ENCODE measurements at regions not wholly inside any gene's neighbourhood (a gene's known extent, or its start where the extent isn't known, plus 50 kb on each side); places are given as distances from the start of the nearest gene placed in this dataset.

GRCh38 chr10:121005948-121006587 lies 154.9 kb downstream of the WDR11 start:
- Histone ChIP-seq H3K4me2 (replicated peaks; ENCODE audit: low read depth, low read length, poor library complexity, severe bottlenecking) (no peak overlapping the region), H3K36me3 (replicated peaks in 1 of 2; ENCODE audit: control extremely low read depth in 1 of 2, control insufficient read depth in 1 of 2, extremely low read depth in 1 of 2, insufficient read depth in 2 of 2, low read length in 1 of 2) (no peaks in the 10 kb centered on the region), H3K27ac (ENCODE audit: low read length in 2 of 2) (no peak overlapping the region), H3K27me3 (replicated peaks in 1 of 4; ENCODE audit: control extremely low read depth in 1 of 4, control insufficient read depth in 3 of 4, insufficient read depth in 4 of 4, low read length in 3 of 4) (peaks cover 0 to 3% (median 0%) of the 10 kb centered on the region in 4 experiments), H3K9me3 (ENCODE audit: control extremely low read depth in 1 of 3, control insufficient read depth in 2 of 3, insufficient read depth in 1 of 3, low read length in 2 of 3) (peaks cover 0 to 16% (median 13%) of the 10 kb centered on the region in 3 donors), H3K9ac (ENCODE audit: low read length) (no peak overlapping the region), H3K4me1 (ENCODE audit: control insufficient read depth in 2 of 2, insufficient read depth in 2 of 2, low read length in 2 of 2) (no peaks in the 10 kb centered on the region), H4K20me1 (ENCODE audit: control insufficient read depth, insufficient read depth, low read length, poor library complexity, severe bottlenecking) (no peaks in the 10 kb centered on the region), H2AFZ (ENCODE audit: insufficient read depth, low read depth, low read length, poor library complexity, severe bottlenecking) (no peak overlapping the region), H3K79me2 (ENCODE audit: control insufficient read depth, insufficient read depth, low read length) (no peaks in the 10 kb centered on the region), H3K4me3 (ENCODE audit: control extremely low read depth in 1 of 5, extremely low read depth in 1 of 5, insufficient read depth in 1 of 5, low read depth in 2 of 5, low read length in 4 of 5) (no peak overlapping the region)
- H3K9me3 Mint-ChIP-seq (ENCODE audit: insufficient read depth), result peaks cover 18% of the 10 kb centered on the region
- no peak for TF ChIP-seq EZH2 (IDR thresholded peaks at IDR 0.05; ENCODE audit: borderline replicate concordance, insufficient read depth, low read depth, low read length, poor library complexity, severe bottlenecking)
- no peak for TF ChIP-seq CTCF (IDR thresholded peaks at IDR 0.05)
- WGBS (ENCODE audit: insufficient coverage), result 100% methylated on average over 1 of the region's 5 CpGs
- H3K27me3 Mint-ChIP-seq, result no peaks in the 10 kb centered on the region
- no peak overlapping the region for H3K4me3 Mint-ChIP-seq
- CTCF ChIA-PET, result no interaction called here
- DNase-seq (no peak), ATAC-seq (ENCODE audit: low read depth) (no peak)
- no peak overlapping the region for H3K27ac Mint-ChIP-seq
- no peaks in the 10 kb centered on the region for H3K4me1 Mint-ChIP-seq
- POLR2A ChIA-PET, result no interaction called here
- intact Hi-C loops (cut with micrococcal nuclease), result no loop called here

DNA sequence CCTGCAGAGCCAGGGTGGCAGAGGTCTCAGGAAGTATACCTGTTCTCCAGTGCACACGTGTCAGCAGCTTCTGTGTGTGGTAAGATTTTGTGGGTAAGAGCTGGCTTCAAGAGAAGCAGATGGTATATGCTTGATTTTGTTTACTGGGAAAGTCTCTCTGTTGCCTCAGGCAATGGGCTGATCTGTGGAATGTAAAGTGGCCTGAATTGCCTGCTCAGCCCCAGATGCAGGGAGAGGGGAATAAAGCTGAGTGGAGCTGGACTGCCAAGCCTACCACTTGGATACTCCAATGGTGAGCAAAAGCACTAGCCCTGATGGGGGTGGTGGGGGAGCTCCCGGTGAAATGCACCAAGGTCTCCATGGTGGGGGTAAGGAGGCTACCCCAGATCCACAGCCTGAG lies 156.1 kb downstream of the WDR11 start:
- ChIA-PET POLR2A (no interaction called here), CTCF (no interaction called here)
- intact Hi-C loops (cut with micrococcal nuclease), result no loop called here
- H3K4me2 ChIP-seq (replicated peaks; ENCODE audit: low read depth, low read length, poor library complexity, severe bottlenecking), result no peak overlapping the region
- no peaks in the 10 kb centered on the region for H3K4me1 ChIP-seq (ENCODE audit: control insufficient read depth in 2 of 2, insufficient read depth in 2 of 2, low read length in 2 of 2)
- TF ChIP-seq EZH2 (IDR thresholded peaks at IDR 0.05; ENCODE audit: borderline replicate concordance, insufficient read depth, low read depth, low read length, poor library complexity, severe bottlenecking) (no peak), CTCF (IDR thresholded peaks at IDR 0.05) (no peak)
- no peak overlapping the region for H2AFZ ChIP-seq (ENCODE audit: insufficient read depth, low read depth, low read length, poor library complexity, severe bottlenecking)
- no peaks in the 10 kb centered on the region for H3K36me3 ChIP-seq (replicated peaks in 1 of 2; ENCODE audit: control extremely low read depth in 1 of 2, control insufficient read depth in 1 of 2, extremely low read depth in 1 of 2, insufficient read depth in 2 of 2, low read length in 1 of 2)
- ATAC-seq (ENCODE audit: low read depth) (no peak), DNase-seq (no peak)
- H3K4me3 ChIP-seq (ENCODE audit: control extremely low read depth in 1 of 5, extremely low read depth in 1 of 5, insufficient read depth in 1 of 5, low read depth in 2 of 5, low read length in 4 of 5), result no peak overlapping the region
- 86% methylated on average over 1 of the region's 2 CpGs for WGBS (ENCODE audit: insufficient coverage)
- Mint-ChIP-seq H3K9me3 (ENCODE audit: insufficient read depth) (peaks cover 20% of the 10 kb centered on the region), H3K4me3 (no peak overlapping the region), H3K27me3 (no peaks in the 10 kb centered on the region), H3K4me1 (no peaks in the 10 kb centered on the region), H3K27ac (no peak overlapping the region)
- peaks cover 0 to 3% (median 1%) of the 10 kb centered on the region in 4 experiments for H3K27me3 ChIP-seq (replicated peaks in 1 of 4; ENCODE audit: control extremely low read depth in 1 of 4, control insufficient read depth in 3 of 4, insufficient read depth in 4 of 4, low read length in 3 of 4)
- no peak overlapping the region for H3K27ac ChIP-seq (ENCODE audit: low read length in 2 of 2)
- no peak overlapping the region for H3K9ac ChIP-seq (ENCODE audit: low read length)
- peaks cover 0 to 16% (median 13%) of the 10 kb centered on the region in 3 donors for H3K9me3 ChIP-seq (ENCODE audit: control extremely low read depth in 1 of 3, control insufficient read depth in 2 of 3, insufficient read depth in 1 of 3, low read length in 2 of 3)
- no peaks in the 10 kb centered on the region for H3K79me2 ChIP-seq (ENCODE audit: control insufficient read depth, insufficient read depth, low read length)
- H4K20me1 ChIP-seq (ENCODE audit: control insufficient read depth, insufficient read depth, low read length, poor library complexity, severe bottlenecking), result no peaks in the 10 kb centered on the region

Measured in B cell (primary cell).